Skin of body (tissue), 1 donor: ENCODE measurements at regions not wholly inside any gene's neighbourhood (a gene's known extent, or its start where the extent isn't known, plus 50 kb on each side); places are given as distances from the start of the nearest gene placed in this dataset.
"Not testable (repeated sequence)": the region's sequence is repeated elsewhere in the genome, so short reads cannot be mapped to it uniquely, and the experiment has no call there.

Source experiments
- DNase-seq: peaks from one replicate; lab custom pipeline; 2025; lab: John Stamatoyannopoulos, UW

DNA sequence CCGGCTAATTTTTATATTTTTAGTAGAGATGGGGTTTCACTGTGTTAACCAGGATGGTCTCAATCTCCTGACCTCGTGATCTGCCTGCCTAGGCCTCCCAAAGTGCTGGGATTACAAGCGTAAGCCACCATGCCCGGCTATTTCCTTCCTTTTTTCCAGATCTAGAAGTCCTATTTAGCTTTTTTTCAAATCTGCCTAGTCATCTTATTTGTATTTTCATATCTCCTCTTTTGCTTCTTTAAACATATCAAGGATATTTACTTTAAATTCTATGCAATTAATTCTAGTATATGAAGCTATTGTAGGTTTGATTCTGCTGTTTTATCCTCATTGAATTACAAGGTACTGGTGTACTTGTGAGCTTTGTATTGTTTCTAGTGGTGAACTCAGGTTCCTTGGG is 119.1 kb downstream of the MACIR start:
- DNase-seq: not testable (repeated sequence)

DNA sequence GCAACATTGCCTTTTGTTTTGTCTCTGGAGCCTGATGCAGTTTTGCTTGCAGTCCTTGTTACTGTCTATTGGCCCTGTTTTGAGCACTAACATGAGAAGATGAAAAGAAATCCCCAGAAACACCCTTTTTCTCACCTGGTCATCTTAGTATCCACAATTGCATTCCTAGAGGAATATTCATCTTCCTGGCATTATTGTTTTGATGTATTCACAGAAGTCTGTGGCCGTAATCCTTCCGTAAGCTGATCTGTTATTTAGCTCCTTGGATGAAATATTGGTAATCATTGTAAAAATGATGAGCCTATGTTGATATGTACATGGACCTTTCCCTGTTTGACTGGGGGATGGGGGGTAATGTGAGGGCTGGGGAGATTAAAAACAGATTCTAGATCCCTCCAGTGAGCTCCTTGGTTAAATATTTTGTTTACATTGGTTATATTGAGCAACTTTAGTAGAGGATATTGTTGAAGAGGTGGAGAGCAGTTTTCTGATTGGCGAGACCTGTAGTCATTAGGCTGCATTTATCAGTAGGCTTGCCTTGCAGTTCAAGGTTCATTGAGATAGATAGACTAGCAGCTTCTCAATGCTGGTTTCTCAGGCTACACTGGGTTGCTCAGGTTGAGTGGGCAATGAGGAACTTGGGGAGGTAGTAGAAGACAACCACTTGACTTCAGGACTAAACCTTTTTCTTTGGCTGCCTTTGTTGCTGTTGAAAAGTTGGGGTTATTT is 117.5 kb downstream of the MACIR start:
- DNase-seq: no peak

DNA sequence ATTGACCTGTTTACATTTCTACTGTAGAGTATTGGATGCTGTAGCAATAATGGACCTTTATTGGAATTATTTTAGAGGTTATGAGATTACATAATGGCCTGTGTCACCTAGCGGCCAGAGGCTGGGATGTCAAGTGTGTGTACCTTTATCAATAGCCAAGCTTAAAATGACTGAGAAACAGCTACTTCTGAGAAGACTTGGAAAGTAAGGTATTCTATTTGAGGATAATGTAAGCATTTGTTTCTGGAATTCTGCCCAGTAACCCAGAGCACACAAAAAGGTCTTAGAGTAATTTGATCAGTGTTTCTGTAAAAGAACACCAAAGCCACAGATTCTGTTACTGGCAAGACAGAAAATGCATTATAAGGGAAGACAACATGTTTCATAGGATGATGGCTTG is 116.8 kb downstream of the MACIR start:
- DNase-seq: no peak

DNA sequence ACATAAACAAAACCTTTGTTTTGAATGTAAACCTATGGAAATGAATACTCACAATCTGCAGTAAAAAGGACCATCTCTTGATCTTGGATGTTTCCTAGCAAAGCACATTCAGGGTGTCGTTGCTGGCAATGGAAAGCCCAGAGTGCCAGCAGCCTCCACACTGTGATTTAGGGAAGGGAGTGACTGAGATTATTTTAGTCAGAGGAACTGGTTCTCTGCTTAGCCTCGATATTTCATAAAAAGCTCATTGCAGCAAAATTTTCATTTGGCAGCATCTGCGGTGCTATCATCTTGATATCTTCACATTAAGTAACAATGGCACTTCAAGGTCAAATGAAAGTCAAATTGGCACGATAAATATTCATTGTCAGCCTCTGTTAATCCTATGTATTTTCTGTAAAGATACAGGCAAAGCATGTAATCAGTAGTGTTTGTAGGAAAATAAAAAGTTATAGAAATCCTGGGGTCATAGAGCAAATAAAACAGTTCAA is 116.0 kb downstream of the MACIR start:
- no peak for DNase-seq

DNA sequence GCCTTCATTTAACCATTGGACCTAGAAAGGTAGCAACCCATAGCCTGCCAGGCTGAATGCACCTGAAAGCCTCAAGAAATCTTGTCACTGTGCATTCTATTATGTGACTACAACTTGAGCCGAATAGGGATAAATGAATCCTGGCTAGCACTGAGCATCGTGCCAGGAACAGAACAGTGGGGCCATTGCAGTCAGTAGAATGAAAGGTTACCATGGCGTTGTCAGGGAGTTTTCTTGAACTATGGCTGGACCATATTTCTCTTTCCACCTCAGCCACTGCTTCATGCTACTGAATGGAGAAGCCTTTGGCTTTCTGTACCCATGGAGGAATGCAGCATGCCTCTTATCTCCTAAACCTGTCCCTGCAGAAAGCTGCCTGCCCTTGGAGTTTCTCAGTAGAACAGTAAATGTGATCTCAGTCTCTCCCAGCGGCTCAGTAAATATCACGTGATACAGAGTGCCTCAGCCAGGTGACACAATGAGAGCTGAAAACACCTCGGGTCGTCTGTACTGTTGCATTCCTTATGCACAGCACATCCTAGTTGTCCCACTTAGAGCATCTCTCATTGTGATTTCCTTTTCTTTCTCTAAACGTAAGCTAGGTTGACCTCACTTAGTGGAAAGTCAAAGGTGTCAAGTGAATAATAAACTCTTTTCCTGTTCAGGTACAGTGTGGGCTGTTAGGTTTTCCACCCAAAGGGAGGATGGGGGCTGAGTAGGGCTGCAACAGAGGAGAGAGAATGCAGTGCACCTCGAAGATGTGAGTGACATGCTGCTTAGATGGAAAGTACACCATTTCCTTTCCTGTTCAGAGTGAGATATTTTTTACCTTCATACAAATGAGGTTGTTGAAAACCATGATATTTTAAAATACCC is 115.3 kb downstream of the MACIR start:
- no peak for DNase-seq

DNA sequence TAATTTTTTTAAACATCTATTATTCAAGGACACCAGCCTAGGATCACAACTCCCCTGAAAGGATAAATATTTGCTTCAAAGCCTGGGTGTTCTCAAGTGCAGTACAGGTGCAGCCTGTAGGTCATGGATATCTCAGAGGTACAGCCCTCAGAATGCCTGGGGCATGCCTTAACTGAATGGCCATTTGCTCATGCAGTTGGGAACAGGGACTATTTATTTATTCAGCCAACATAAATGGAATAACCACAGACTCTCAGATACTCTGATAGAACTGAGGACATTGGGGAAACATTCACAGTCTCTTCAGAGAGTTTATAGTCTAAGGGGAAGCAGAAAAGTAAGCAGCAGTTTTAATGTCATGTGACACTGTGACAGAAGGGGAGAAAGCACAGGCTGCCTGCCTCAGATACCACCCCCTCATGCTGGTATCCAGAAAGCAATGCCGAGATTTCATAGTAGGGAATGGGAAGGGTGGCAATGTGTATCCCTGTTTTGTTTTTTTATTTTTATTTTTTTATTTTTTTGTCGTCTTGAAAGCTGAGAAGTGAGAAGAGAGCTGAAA is 112.6 kb downstream of the MACIR start:
- no peak for DNase-seq

DNA sequence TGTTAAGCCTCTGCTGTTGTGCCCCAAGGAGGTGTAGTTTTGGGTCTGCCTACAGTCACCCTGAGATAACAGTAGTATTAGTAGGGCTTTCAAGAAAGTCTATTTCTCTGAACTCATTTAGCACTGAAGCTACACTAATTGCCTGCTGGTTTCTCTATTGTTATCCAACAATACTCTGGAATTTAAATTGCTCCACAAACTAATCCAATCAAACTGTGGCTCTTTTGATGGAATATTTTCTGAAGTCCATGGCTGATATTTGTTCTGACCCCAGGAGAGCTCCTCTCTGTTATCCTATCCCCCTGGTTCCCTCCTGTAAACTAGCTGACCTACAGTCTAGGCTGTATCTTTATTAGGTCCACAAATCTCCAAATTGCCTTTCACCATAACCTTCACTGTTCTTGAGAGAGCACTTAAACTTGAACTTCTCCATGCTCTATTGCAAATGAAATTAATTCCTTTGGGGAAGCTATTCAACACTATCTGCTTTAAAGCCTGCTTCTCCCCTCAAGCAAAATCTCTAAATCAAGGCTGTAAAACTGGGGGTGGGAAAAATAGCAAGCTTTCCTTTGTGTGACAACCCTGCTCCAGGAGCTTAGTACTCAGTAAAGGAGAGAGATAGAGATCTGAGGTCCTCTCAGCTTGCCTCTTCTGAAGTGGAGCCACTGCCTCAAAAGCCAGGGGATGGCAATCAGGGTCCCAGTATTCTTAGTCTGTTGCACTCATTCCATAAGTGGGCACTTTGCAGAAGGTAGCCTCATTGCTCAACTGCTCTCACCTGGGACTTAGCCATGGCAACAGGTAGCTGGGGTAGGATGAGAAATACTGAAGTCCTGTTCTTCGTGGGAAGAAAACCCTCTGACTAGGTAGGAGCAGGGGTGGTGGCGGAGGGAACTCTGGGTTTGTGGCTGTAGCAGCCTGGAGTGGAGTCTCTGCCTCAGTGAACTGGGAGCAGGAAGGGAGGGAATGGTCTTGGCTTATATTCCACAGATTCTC is 110.9 kb downstream of the MACIR start:
- DNase-seq: no peak

DNA sequence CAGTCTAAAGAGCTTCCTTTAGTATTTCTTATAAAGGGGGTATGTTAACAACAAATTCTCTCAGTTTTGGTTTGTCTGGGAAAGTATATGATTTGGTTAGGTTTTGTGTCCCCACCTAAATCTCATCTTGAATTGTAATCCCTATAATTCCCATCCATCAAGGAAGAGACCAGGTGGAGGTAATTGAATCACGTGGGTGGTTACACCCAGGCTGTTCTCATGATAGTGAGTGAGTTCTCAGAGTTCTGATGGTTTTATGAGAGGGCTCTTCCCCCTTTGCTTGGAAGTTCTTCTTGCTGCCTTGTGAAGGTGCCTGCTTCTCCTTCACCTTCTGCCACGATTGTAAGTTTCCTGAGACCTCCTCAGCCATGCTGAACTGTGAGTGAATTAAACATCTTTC is 109.1 kb downstream of the MACIR start:
- DNase-seq: no peak

DNA sequence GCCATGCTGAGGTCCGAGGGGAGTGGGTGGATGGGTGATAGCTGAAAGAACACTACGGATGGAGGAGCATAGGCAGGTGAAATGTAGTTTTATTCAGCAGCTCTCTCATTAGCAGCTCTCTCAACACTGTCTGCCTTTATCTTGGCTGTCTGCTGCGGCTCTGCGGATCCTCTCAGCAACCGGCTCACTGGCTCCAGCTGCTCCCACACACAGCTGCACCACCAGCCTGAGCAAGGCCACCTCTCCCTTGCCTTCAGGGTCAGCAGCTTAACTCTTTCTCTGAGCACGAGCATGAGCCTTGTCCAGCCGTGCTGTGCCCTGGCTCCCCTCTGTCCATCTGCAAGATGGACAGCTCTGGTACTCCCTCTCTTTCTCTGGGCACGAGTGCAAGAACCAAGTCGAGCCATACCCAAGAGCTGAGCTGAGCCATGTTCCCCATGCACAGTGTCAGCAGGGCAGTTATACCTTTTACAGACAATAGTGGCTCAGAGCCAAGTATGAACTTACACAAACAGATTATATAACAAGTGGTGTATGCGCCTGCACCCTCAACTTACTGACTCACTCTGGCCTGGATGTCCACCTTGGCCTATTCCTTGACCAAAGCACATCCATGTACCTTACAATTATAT is 108.5 kb downstream of the MACIR start:
- no peak for DNase-seq

DNA sequence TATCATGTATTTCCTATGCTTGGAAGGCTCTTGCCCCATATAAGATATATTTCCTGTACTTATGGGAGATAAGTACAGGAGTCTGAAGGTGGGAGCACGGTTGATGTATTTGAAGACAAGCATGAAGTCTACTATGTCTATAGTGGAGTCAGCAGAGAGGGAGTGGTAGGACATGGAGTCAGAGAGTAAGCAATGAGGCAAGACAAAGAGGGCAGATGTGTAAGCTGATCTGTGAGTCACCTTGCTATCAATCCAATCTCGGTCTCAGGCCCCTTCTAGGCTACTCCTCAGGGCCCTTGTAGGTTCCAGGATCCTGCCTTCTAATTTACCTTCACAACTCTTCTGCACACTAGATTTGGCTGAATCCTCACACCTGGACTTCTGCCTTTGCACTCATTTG is 105.5 kb downstream of the MACIR start:
- no peak for DNase-seq

DNA sequence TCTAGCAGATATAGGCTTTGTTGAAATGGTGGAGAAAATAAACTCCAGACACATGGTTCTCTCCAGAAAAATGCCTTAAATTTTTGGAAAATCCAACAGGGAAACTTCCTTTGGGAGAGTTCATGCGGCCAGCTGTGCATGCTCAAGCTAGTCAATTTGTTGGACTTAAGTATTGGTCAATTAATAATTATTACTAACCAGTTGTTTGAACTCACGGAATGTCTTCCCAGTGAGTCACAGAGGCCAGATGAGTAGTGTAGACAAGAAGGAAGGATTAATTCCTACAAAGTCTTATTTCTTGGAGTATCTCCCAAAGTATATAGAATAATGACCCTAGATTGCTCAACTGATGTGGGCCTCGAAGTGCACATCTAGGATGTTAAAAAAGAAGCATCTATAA is 103.6 kb downstream of the MACIR start:
- DNase-seq: no peak

DNA sequence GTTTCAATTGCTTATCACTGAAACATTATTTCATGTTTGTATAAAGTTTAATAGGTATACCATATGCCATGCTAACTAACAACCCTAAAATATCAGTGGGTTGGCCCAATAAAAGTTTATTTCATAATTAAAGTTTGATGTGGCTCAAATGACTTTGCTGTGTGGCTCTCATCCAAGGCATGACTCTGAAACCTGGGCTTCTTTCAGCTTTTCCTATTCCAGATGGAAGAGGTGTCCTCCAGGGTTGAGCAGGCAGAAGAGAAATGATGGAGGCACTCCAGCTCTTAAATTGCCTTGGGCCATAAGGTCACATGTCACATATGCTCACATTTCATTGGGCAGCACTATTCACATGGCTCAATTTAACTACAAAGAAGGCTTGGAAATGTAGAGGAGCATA is 101.9 kb downstream of the MACIR start:
- no peak for DNase-seq

DNA sequence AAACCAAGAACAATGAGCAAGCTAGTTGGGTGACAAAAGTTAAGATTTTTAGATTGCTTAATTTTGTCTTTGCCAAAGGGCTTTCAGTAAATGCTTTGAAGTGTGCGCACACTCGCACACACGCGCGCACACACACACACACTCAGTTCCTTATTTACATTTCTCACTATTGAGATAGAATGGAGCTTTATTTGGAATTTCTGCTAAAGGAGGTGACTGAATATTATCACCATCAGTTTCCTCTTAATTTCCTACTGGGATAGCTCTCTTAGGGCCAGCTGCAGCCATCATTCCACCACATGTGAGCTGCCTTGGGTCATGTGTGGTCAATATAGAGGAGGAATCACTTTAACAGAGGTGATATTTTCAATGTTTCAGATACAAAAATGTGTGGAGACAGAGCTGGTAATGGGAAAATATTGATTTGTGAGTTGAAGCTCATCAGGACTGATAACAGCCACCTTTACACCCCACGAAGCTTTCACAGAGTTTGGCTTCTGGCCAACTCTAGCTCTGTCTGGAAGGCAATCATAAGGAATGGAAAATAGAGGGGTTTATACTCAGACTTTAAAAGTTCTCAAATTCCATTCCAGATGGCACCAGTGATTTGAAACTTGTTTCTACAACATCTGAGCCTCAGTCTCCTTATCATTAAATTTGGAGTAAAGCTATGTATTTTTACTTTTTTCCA is 99.9 kb downstream of the MACIR start:
- no peak for DNase-seq

DNA sequence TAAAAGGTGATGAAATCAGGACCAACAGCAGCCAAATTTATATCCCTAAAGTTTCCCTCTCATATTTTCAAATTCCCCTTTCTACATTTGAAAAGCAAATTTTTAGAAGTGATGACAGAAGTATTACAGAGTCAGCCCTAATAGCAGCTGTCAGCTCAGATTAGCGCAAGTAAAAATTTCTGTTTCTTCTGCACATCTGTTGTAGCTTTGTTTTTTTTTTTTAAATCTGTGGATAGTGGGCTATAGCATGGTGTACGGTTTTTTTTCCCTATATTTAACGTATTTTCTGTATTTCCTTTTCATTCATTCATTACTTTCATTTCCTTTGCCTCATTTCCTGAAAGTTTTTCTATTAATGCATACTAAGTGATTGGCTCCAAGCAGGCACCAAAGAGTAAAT is 99.1 kb downstream of the MACIR start:
- peak; percentile 1 for DNase-seq

DNA sequence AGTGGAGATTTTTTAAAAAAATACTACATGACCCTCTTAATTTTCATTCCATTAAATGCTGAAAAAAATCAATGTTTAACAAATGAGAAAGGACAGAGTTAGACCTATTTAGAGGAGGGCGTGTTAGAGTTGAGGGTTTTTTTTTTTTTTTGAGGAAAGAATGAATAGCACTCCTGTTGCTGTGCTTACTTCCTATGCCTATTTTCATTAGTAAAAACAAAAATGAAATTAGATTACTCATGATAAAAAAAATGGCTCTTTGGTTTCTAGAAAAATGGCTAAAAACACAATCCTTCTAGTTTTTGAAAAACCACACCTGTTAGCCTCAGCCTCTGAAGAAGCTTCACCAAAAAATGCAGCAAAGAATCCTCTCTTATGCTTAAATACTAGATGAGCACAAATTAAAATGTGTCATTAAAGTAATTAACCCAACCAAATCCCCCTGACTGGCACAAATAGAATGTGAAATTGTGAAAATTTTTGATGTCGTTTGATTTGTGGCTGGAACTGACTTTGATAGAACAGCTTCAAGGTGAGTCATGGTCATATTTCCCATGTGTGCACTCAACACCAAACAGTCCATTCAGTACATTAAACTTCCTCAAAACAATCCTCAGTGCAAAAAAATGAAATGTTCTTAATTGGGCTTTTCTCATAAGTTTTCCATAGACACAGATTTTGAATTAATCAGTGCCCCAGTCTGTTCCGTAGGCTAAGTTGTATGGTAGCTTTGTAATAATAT is 98.0 kb downstream of the MACIR start:
- no peak for DNase-seq

DNA sequence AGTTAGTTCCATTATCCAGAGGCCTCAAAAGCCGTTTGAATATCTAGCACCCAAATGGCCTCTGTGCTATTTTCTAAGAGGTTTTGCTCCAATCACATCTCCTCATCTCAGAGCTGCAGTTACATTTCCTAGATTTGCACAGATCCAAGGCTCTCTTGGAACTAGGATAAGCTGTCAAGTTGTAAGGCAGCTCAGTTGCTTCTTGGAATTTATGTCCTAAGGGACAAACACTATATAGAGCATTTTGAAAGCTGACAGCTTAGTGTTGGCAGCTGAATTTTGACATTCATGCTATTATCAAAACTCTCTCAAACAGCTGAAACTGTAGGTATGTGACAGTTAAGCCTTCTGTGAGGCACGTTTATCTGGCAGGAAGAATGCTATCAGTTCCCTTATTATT is 97.0 kb downstream of the MACIR start:
- no peak for DNase-seq

DNA sequence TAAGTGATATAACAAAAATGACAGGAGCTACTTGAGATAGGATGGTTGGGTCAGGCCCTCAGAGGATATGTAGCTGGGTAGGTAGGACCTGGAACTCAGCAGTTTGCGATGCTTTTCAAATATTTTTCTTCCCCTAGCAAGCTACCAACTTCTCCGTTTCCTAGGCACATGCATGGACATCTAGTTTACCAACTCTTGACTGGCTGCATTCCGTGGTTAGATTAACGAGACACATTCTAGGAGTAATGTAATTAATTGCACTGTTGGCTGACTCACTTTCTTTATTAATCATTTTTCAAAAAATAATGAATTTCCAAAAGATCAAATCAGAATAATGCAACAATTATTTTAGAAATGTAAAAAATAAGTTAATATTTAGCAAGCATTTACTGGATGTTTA is 95.9 kb downstream of the MACIR start:
- no peak for DNase-seq

DNA sequence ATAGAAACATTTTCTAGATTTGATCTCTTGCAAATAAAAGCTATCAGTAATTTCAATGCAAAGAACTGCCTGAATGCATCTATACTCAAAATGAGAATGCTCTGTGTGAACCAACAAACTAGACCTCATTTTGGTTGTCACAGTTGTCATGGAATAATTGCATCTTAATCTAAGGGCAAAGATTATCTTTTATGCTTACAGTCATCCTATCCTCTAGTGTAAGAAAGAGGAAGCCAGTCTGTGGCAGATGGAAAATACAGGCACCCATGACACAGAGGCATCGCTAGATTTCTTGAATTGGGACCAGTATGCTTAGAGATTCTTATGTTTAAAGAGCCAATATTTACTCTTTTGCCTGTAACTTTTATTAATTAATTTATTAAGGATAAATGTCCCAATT is 95.0 kb downstream of the MACIR start:
- no peak for DNase-seq

DNA sequence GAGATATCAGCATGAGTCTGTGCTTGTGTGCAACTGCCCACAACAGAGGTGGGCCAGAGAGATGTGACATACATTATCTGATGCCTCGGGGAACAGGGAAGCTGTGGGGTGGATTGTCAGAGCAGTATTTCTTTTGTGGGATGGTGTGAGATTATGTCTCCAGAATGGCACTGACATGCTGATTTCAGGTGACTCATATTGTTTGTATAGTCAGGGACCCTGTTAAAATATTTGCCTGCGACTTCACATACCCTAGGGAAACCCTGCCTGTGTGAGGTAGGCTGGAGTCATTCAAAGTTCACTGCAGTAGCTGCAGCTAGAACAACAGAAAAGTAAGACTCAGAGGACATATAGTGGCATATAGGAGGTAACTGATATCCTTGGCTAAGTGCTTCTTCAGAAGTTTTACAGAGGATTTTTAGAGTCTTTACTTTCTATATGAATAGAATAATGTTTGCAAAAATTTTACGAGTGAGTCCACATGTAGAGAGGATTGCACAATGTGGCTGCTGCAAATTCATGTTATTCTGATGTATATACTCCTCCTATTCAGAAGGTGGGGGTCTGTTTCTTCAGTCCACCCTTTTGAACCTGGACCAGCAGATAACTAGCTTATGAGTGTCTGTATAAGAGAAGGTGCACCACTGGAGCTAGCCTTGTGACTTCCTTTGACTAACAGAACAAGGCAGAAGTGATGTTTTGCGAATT is 89.3 kb downstream of the MACIR start:
- DNase-seq: no peak
